ENCODE measurements at regions not wholly inside any gene's neighbourhood (a gene's known extent, or its start where the extent isn't known, plus 50 kb on each side); places are given as distances from the start of the nearest gene placed in this dataset.
A peak's percentile ranks its signal among the peaks of the same experiment; 100 is the strongest.

DNA sequence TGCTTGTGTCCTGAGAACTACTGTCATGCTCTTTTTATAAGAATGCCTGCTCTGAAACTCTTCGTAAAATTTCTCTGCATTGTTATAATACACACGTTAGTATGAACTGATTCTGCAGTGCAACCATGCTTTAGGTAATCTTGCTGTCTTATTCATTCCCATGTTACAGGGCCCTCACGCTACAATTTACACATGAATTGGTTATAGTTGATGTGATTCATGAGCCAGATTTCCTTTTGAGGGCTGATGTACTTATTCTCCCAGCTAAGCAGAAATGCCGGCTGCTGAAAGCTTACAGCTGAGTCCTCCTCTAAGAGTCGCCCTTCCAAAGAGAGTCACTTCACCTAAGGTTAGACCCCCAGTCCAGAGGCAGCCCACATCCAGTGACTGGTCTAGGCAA, 233.5 kb upstream of the PCSK5 start:
- Histone ChIP-seq H3K23ac (ENCODE audit: low read length) (no peak overlapping the region), H2BK5ac (ENCODE audit: low read depth, low read length, poor library complexity) (no peak overlapping the region), H3K4me3 (ENCODE audit: low read depth, low read length) (no peak overlapping the region), H3K9me3 (ENCODE audit: insufficient read depth, low read depth, low read length) (no peaks in the 10 kb centered on the region), H2BK12ac (ENCODE audit: low read length) (peak overlapping the region; percentile 73), H3K27me3 (ENCODE audit: insufficient read depth, low read length) (no peaks in the 10 kb centered on the region), H4K91ac (ENCODE audit: low read depth, low read length) (peak overlapping the region; percentile 35), H3K18ac (ENCODE audit: low read length) (no peak overlapping the region), H3K9ac (ENCODE audit: low read length) (no peak overlapping the region), H2AK5ac (ENCODE audit: low read length) (no peak overlapping the region), H3K79me2 (ENCODE audit: control insufficient read depth, insufficient read depth, low read length, poor library complexity) (no peaks in the 10 kb centered on the region), H3K4ac (ENCODE audit: low read depth, low read length) (no peak overlapping the region), H3K4me1 (ENCODE audit: control insufficient read depth in 1 of 2, insufficient read depth in 2 of 2, low read length in 2 of 2) (peaks cover 0 to 4% of the 10 kb centered on the region in 2 experiments), H2BK120ac (ENCODE audit: insufficient read depth, low read length, poor library complexity) (peak overlapping the region; percentile 53), H4K8ac (ENCODE audit: low read depth, low read length) (no peak overlapping the region), H3K14ac (ENCODE audit: low read length) (peak overlapping the region; percentile 53), H4K12ac (ENCODE audit: low read depth, low read length) (no peak overlapping the region), H3K36me3 (ENCODE audit: control insufficient read depth in 1 of 2, insufficient read depth in 2 of 2, low read length in 2 of 2) (no peaks in the 10 kb centered on the region), H3K4me2 (ENCODE audit: low read length) (no peak overlapping the region), H3K79me1 (ENCODE audit: low read length) (peaks cover 8% of the 10 kb centered on the region), H3K27ac (ENCODE audit: low read depth, low read length) (no peak overlapping the region), H2AFZ (ENCODE audit: insufficient read depth, low read length, poor library complexity) (no peak overlapping the region)
- no CpG with 5 or more reads among the region's 5 CpGs for WGBS (ENCODE audit: extremely low coverage, insufficient coverage, insufficient read length)
- DNase-seq = no peak

DNA sequence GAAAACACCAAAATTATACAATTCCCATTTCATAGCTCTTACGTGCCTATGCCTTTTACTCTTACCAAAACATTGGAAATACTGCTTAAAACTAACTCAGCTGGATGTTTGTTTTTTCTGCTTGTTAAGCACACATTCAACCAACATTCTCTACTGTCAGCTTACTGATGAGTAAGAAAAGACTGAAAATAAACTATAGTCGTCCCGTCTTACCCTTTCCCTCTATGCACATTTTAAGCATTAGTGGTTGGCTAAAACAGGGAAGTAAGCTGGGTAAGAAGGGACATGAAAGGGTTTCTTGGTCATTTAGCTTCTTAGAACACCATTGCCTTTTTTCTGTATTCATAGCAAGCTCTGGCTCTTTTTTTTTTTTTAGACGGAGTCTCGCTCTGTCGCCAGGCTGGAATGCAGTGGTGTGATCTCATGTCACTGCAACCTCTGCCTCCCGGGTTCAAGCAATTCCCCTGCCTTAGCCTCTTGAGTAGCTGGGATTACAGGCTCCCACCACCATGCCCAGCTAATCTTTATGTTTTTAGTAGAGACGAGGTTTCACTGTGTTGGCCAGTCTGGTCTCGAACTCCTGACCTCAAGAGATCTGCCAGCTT, 232.1 kb upstream of the PCSK5 start:
- no peak for DNase-seq
- Histone ChIP-seq H3K9me3 (ENCODE audit: insufficient read depth, low read depth, low read length) (no peaks in the 10 kb centered on the region), H3K4ac (ENCODE audit: low read depth, low read length) (no peak overlapping the region), H3K18ac (ENCODE audit: low read length) (no peak overlapping the region), H3K14ac (ENCODE audit: low read length) (no peak overlapping the region), H3K9ac (ENCODE audit: low read length) (no peak overlapping the region), H3K27me3 (ENCODE audit: insufficient read depth, low read length) (no peaks in the 10 kb centered on the region), H3K79me2 (ENCODE audit: control insufficient read depth, insufficient read depth, low read length, poor library complexity) (no peaks in the 10 kb centered on the region), H3K4me3 (ENCODE audit: low read depth, low read length) (no peak overlapping the region), H3K4me1 (ENCODE audit: control insufficient read depth in 1 of 2, insufficient read depth in 2 of 2, low read length in 2 of 2) (peaks cover 0 to 4% of the 10 kb centered on the region in 2 experiments), H4K12ac (ENCODE audit: low read depth, low read length) (peak overlapping the region; percentile 62), H3K4me2 (ENCODE audit: low read length) (no peak overlapping the region), H2BK5ac (ENCODE audit: low read depth, low read length, poor library complexity) (peak overlapping the region; percentile 27), H2BK120ac (ENCODE audit: insufficient read depth, low read length, poor library complexity) (peak overlapping the region; percentile 66), H2BK12ac (ENCODE audit: low read length) (peak overlapping the region; percentile 49), H4K91ac (ENCODE audit: low read depth, low read length) (peak overlapping the region; percentile 90), H3K79me1 (ENCODE audit: low read length) (peaks cover 8% of the 10 kb centered on the region), H2AFZ (ENCODE audit: insufficient read depth, low read length, poor library complexity) (no peak overlapping the region), H3K23ac (ENCODE audit: low read length) (no peak overlapping the region), H4K8ac (ENCODE audit: low read depth, low read length) (peak overlapping the region; percentile 65), H2AK5ac (ENCODE audit: low read length) (no peak overlapping the region), H3K36me3 (ENCODE audit: control insufficient read depth in 1 of 2, insufficient read depth in 2 of 2, low read length in 2 of 2) (no peaks in the 10 kb centered on the region), H3K27ac (ENCODE audit: low read depth, low read length) (no peak overlapping the region)
- WGBS (ENCODE audit: extremely low coverage, insufficient coverage, insufficient read length) = no CpG with 5 or more reads among the region's 9 CpGs

GRCh38 chr9:75664597-75664996, 225.9 kb upstream of the PCSK5 start:
- Histone ChIP-seq H2BK5ac (ENCODE audit: low read depth, low read length, poor library complexity) (no peak overlapping the region), H4K91ac (ENCODE audit: low read depth, low read length) (no peak overlapping the region), H3K4me1 (ENCODE audit: control insufficient read depth in 1 of 2, insufficient read depth in 2 of 2, low read length in 2 of 2) (no peaks in the 10 kb centered on the region), H3K36me3 (ENCODE audit: control insufficient read depth in 1 of 2, insufficient read depth in 2 of 2, low read length in 2 of 2) (no peaks in the 10 kb centered on the region), H3K9ac (ENCODE audit: low read length) (no peak overlapping the region), H3K9me3 (ENCODE audit: insufficient read depth, low read depth, low read length) (no peaks in the 10 kb centered on the region), H3K27me3 (ENCODE audit: insufficient read depth, low read length) (no peaks in the 10 kb centered on the region), H3K27ac (ENCODE audit: low read depth, low read length) (no peak overlapping the region), H3K4ac (ENCODE audit: low read depth, low read length) (no peak overlapping the region), H2AFZ (ENCODE audit: insufficient read depth, low read length, poor library complexity) (no peak overlapping the region), H4K12ac (ENCODE audit: low read depth, low read length) (no peak overlapping the region), H4K8ac (ENCODE audit: low read depth, low read length) (no peak overlapping the region), H3K4me2 (ENCODE audit: low read length) (no peak overlapping the region), H3K18ac (ENCODE audit: low read length) (no peak overlapping the region), H2BK120ac (ENCODE audit: insufficient read depth, low read length, poor library complexity) (no peak overlapping the region), H2AK5ac (ENCODE audit: low read length) (no peak overlapping the region), H3K23ac (ENCODE audit: low read length) (no peak overlapping the region), H3K79me1 (ENCODE audit: low read length) (no peaks in the 10 kb centered on the region), H3K14ac (ENCODE audit: low read length) (no peak overlapping the region), H3K79me2 (ENCODE audit: control insufficient read depth, insufficient read depth, low read length, poor library complexity) (no peaks in the 10 kb centered on the region), H3K4me3 (ENCODE audit: low read depth, low read length) (no peak overlapping the region), H2BK12ac (ENCODE audit: low read length) (no peak overlapping the region)
- no peak for DNase-seq
- WGBS (ENCODE audit: extremely low coverage, insufficient coverage, insufficient read length) = no CpG with 5 or more reads among the region's 4 CpGs

- H3K14ac ChIP-seq (ENCODE audit: low read length) = no peak overlapping the region
- H3K9ac ChIP-seq (ENCODE audit: low read length) = no peak overlapping the region
- H3K4me2 ChIP-seq (ENCODE audit: low read length) = no peak overlapping the region
- H3K4ac ChIP-seq (ENCODE audit: low read depth, low read length) = no peak overlapping the region
- no peak overlapping the region for H2BK12ac ChIP-seq (ENCODE audit: low read length)
- no peak overlapping the region for H3K23ac ChIP-seq (ENCODE audit: low read length)
- H3K4me1 ChIP-seq (ENCODE audit: control insufficient read depth in 1 of 2, insufficient read depth in 2 of 2, low read length in 2 of 2) = no peaks in the 10 kb centered on the region
- no peak overlapping the region for H4K12ac ChIP-seq (ENCODE audit: low read depth, low read length)
- H2AK5ac ChIP-seq (ENCODE audit: low read length) = no peak overlapping the region
- no peaks in the 10 kb centered on the region for H3K9me3 ChIP-seq (ENCODE audit: insufficient read depth, low read depth, low read length)
- peak in 1 of 2 donors; percentile 55 for DNase-seq
- no peaks in the 10 kb centered on the region for H3K27me3 ChIP-seq (ENCODE audit: insufficient read depth, low read length)
- no peak overlapping the region for H2AFZ ChIP-seq (ENCODE audit: insufficient read depth, low read length, poor library complexity)
- H3K36me3 ChIP-seq (ENCODE audit: control insufficient read depth in 1 of 2, insufficient read depth in 2 of 2, low read length in 2 of 2) = no peaks in the 10 kb centered on the region
- no peak overlapping the region for H3K4me3 ChIP-seq (ENCODE audit: low read depth, low read length)
- H3K18ac ChIP-seq (ENCODE audit: low read length) = no peak overlapping the region
- H3K27ac ChIP-seq (ENCODE audit: low read depth, low read length) = no peak overlapping the region
- H3K79me2 ChIP-seq (ENCODE audit: control insufficient read depth, insufficient read depth, low read length, poor library complexity) = no peaks in the 10 kb centered on the region
- H4K91ac ChIP-seq (ENCODE audit: low read depth, low read length) = no peak overlapping the region
- no peaks in the 10 kb centered on the region for H3K79me1 ChIP-seq (ENCODE audit: low read length)
- H2BK120ac ChIP-seq (ENCODE audit: insufficient read depth, low read length, poor library complexity) = no peak overlapping the region
- no CpG with 5 or more reads among the region's 10 CpGs for WGBS (ENCODE audit: extremely low coverage, insufficient coverage, insufficient read length)
- H4K8ac ChIP-seq (ENCODE audit: low read depth, low read length) = no peak overlapping the region
- H2BK5ac ChIP-seq (ENCODE audit: low read depth, low read length, poor library complexity) = no peak overlapping the region
These were observed 223.5 kb upstream of the PCSK5 start for GRCh38 chr9:75666856-75667554.

Measured in trophoblast cell (in vitro differentiated cells and primary cell).